Stimulated activated naive CD8-positive, alpha-beta T cell treated with anti-CD3 and anti-CD28 coated beads, Interleukin-15, Interleukin-2, amounts not matched to agents 100 U/mL and 50 U/mL, for 24 hours (primary cell): ENCODE measurements at regions not wholly inside any gene's neighbourhood (a gene's known extent, or its start where the extent isn't known, plus 50 kb on each side); places are given as distances from the start of the nearest gene placed in this dataset.

Experiments
- ATAC-seq: fragments of 150-1000 bp; cut with Tn5 transposase; one replicate; pipeline ENCODE4 v1.10.0; 2021
- DNase-seq: peaks from one replicate; pipeline ENCODE4 v3.0.0; 2021

DNA sequence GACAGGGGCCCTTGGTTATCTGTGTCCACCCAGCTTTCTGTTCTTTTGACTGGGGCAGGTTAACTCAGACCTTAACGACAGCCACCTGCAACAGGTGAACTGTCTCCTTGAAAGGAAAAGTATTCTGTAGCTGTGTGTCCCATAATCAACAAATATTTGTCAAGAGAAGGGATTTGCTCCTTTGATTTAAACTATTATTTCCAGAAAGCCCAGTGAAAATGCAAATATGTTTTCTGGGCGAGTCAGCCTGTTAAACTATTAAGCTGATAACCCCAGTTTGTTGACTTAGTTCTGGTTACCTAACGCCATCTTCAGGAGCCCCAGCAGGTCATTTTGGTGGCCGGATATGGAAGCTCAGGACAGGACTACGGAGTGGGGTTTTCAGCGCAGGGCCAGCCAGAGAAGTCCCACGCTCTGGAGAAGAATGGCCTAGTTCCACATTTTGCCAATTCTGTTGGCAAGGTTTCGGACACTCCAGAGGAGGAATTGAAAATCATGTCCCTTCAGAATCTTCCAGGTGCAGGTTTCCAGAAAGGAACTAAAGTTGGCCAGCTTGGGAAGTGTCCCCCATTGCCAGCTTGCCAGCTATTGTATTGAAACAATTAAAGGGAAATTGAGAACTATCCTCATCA lies 54.5 kb downstream of the ADRA2A start:
- DNase-seq, result no peak
- ATAC-seq, result no peak

GRCh38 chr10:111137007-111137406 lies 60.2 kb downstream of the ADRA2A start:
- no peak for DNase-seq
- no peak for ATAC-seq

- ATAC-seq, result no peak
Measured at GRCh38 chr10:111137587-111137986, 60.8 kb downstream of the ADRA2A start.

GRCh38 chr10:111138544-111138943 lies 61.7 kb downstream of the ADRA2A start:
- ATAC-seq, result no peak
- DNase-seq, result no peak

More at GRCh38 chr10:111137587-111137986, 60.8 kb downstream of the ADRA2A start:
- no peak for DNase-seq

DNA sequence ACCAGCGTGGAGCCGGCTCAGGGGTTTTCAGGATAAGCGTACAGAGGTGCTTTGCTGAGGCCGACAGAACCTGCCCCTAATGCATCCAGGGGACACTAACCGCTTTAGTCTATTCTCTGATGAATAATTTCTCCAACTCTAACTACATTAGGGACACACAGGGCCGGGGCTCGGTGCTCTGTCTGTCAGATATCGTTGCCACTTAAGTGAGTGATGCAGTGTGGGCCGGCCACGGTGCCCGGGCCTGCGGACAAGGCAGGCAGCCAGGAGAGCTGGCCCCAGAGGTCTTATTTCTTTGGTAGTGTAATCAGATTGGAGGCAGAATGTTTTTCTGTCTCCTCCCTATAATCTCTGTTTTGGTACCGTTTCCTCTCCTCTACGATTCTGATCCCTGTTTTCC lies 62.7 kb downstream of the ADRA2A start:
- DNase-seq (no peak), ATAC-seq (no peak)

- DNase-seq (no peak), ATAC-seq (no peak)
Measured at GRCh38 chr10:111142092-111142768, 65.4 kb downstream of the ADRA2A start.

GRCh38 chr10:111146025-111146640 lies 69.3 kb downstream of the ADRA2A start:
- DNase-seq, result no peak
- ATAC-seq, result no peak

GRCh38 chr10:111148025-111148424 lies 71.2 kb downstream of the ADRA2A start:
- ATAC-seq (no peak), DNase-seq (no peak)

DNA sequence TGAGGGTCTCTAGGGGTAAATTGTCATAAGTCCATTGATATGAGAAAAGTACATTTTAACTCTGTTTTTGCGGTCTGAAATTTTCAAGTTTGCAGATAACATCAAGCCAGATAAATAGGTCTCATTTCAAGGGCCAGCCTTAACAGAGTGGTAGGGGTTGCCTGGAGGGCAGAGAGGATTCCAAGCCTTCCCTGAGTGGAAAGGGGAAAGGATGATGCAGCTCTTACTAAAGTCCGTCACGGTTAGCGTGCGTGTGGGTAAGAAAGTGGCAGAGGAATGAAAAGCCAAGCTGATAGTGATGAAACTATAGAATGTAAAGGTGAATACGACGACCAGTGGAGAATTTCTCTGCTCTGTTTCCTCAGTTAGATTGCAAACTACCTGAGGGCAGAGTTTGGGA lies 71.6 kb downstream of the ADRA2A start:
- no peak for DNase-seq
- no peak for ATAC-seq

DNA sequence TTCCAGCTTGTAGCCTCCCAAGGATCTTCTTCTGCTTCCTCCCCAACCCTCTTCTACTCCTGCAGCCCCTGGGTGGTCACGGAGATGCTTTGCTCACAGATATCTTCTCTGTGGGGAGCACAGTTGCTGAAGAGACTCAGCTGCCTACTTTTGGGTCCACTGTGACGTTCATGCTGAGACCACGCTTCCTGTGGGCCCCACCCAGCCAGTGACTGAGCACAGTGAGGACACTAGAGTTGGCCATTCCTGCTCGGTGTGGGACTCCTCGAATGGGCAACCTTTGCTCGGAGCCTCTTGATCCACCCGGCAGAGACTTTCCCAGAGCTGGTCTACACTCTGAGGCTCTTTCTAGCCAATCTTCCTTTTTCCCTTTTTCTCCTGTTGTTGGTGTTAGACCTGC lies 73.9 kb downstream of the ADRA2A start:
- DNase-seq (no peak), ATAC-seq (no peak)

GRCh38 chr10:111151595-111152307 lies 74.9 kb downstream of the ADRA2A start:
- ATAC-seq, result no peak
- DNase-seq, result no peak

GRCh38 chr10:111156754-111157153 lies 79.9 kb downstream of the ADRA2A start:
- DNase-seq (no peak), ATAC-seq (no peak)

GRCh38 chr10:111158595-111158994 lies 81.8 kb downstream of the ADRA2A start:
- DNase-seq (no peak), ATAC-seq (no peak)

DNA sequence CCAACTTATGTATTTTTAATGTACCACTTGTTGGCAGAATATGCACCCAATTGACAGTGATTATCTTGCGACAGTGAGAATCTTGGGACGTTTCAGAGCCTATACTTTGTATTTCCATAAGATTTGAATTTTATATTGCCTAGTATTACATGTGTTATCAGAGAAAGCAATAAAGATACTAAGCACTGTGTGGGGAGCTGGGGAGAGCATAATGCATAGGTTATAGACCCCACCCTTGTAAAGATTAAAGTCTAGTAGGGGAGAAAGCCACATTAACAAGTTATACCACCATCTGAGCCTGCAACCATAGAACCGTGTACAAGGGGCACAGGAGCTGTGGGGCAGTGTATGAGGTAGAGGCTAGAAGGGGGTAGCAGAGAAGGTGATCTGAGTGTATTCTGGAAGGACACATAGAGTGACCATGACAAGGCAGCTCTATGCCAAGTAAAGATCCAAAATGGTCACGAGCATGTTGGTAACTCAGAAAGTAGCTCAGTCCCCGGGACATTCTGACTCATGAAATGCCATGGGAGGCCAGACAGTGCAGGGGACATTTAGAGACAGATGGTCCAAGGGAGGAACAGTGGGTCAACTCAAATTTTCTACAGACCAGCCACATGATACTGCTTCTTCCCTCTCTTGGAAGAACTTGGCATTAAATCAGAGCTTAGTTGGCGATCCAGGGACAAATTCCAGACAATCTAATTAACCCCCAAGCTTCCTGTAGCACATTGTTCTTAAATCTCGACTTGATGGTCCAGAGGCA lies 84.5 kb downstream of the ADRA2A start:
- ATAC-seq, result no peak
- no peak for DNase-seq

DNA sequence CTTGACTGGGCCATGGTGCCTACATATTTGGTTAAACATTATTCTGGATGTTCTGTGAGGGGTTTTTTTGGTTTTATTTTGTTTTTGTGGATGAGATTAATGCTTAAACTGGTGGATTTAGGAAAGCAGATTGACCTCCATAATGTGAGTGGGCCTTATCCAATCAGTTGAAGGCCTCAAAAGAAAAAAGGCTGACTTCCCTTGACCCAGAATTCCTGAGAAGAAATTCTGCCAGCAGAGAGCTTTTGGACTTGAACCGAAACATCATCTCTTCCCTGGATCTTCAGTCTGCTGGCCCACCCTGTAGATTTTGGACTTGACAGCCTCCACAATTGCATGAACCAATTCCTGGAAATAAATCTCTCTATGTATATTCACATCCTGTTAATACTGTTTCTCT lies 94.4 kb downstream of the ADRA2A start:
- DNase-seq, result no peak
- no peak for ATAC-seq

DNA sequence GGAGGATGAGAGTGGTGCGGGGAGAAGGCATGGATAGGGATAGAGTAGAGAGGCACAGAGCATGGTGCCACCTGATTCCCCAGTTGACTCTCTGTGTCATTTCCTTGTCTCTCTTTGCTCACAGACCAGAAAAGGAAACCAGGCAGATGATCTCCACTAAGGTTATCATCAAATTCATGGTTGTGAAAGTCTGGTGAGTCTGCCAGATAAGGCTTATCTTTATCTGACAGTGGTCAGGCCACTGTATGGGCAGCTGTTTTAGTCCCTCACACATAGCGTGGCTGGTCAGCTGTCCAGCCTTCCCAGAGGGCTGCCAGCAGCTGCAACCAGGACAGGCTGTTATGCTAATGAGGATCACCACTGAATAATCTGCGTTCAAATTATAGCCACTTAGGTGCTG lies 99.0 kb downstream of the ADRA2A start:
- no peak for DNase-seq
- ATAC-seq, result no peak

GRCh38 chr10:111177379-111177778 lies 100.5 kb downstream of the ADRA2A start:
- no peak for ATAC-seq
- DNase-seq, result no peak

GRCh38 chr10:111179514-111179913 lies 102.7 kb downstream of the ADRA2A start:
- ATAC-seq (no peak), DNase-seq (no peak)

- DNase-seq, result no peak
- ATAC-seq, result no peak
Measured at GRCh38 chr10:111186358-111186757, 109.5 kb downstream of the ADRA2A start.

- ATAC-seq, result no peak
- no peak for DNase-seq
Measured at GRCh38 chr10:111187096-111187495, 110.3 kb downstream of the ADRA2A start.

DNA sequence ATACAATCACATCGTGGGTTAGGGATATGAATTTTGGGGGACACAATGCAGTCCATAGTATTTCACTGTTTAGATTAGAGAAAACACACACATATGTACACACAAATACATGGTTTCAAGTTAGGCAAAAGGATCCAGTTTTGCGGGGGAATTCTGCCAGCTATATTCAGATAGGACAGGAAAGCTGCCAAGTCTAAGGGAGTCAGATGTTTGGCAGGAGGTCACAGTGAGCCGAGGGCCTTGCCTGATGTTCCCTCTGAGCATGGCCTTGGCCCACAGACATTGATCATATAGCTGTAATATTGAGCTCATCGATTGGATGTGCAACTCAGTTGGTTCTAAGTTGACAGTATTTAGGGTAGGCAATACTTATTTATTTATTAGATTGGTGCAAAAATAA lies 122.8 kb downstream of the ADRA2A start:
- no peak for ATAC-seq
- no peak for DNase-seq

DNA sequence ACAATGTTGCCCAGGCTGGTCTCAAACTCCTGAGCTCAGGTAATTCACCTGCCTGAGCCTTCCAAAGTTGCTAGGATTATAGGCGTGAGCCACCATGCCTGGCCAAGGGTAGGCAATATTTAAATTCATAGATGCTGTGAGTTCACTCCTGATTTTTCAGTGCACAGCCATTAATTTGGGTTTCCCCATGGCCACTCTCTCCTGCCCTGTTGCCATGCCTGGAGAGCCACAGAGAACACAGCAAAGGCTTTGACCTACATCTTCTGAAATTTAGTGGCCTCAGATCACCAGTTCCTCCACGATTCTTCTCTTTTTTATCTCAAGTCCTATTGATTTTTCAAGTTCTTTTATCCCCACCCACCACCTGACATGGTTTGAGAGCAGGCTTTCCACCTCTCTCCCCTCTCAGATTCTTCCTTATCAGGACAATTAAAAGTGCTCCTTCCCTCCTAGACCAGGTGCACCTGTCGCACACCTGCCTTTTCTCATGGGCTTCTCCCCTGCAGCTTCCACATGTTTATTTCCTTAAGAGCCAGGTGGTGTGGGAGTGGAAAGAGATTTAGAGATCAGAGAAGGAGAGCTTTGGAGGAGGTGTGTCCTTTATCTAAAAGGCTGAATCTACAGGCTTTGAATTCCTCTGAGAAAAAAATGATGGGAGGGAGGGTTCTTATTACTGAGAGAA lies 123.8 kb downstream of the ADRA2A start:
- DNase-seq (no peak), ATAC-seq (no peak)
